ENCODE measurements at regions not wholly inside any gene's neighbourhood (a gene's known extent, or its start where the extent isn't known, plus 50 kb on each side); places are given as distances from the start of the nearest gene placed in this dataset.
A peak's percentile ranks its signal among the peaks of the same experiment; 100 is the strongest.

- Histone ChIP-seq H3K4me1 (no peaks in the 10 kb centered on the region), H3K27ac (replicated peaks in 1 of 4) (no peak overlapping the region), H3K27me3 (no peaks in the 10 kb centered on the region), H3K9me3 (peaks cover 0 to 13% (median 9%) of the 10 kb centered on the region in 4 donors), H3K4me3 (no peak overlapping the region), H3K36me3 (no peaks in the 10 kb centered on the region)
- TF ChIP-seq, protein P1, sequence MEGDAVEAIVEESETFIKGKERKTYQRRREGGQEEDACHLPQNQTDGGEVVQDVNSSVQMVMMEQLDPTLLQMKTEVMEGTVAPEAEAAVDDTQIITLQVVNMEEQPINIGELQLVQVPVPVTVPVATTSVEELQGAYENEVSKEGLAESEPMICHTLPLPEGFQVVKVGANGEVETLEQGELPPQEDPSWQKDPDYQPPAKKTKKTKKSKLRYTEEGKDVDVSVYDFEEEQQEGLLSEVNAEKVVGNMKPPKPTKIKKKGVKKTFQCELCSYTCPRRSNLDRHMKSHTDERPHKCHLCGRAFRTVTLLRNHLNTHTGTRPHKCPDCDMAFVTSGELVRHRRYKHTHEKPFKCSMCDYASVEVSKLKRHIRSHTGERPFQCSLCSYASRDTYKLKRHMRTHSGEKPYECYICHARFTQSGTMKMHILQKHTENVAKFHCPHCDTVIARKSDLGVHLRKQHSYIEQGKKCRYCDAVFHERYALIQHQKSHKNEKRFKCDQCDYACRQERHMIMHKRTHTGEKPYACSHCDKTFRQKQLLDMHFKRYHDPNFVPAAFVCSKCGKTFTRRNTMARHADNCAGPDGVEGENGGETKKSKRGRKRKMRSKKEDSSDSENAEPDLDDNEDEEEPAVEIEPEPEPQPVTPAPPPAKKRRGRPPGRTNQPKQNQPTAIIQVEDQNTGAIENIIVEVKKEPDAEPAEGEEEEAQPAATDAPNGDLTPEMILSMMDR (IDR thresholded peaks at IDR 0.05): no peak
- TF ChIP-seq POLR2AphosphoS5 (IDR thresholded peaks at IDR 0.05) (no peak), POLR2A (IDR thresholded peaks at IDR 0.05; ENCODE audit: low read depth) (no peak), EP300 (IDR thresholded peaks at IDR 0.05) (no peak)
- no peak for DNase-seq (ENCODE audit: extremely low spot score)
- intact Hi-C loops (cut with DNase I): no loop called here
- 45% methylated on average over 1 of the region's 1 CpG for WGBS
These were observed 176.4 kb upstream of the ERCC4 start for GRCh38 chr16:13743571-13743970.

GRCh38 chr16:13756411-13757140, 163.4 kb upstream of the ERCC4 start:
- Histone ChIP-seq H3K4me1 (no peaks in the 10 kb centered on the region), H3K4me3 (no peak overlapping the region), H3K36me3 (no peaks in the 10 kb centered on the region), H3K27me3 (no peaks in the 10 kb centered on the region), H3K9me3 (no peaks in the 10 kb centered on the region), H3K27ac (replicated peaks in 1 of 4) (no peak overlapping the region)
- WGBS: 76% methylated on average over 14 of the region's 14 CpGs
- DNase-seq (ENCODE audit: extremely low spot score): no peak
- intact Hi-C loops (cut with DNase I): no loop called here
- TF ChIP-seq POLR2AphosphoS5 (IDR thresholded peaks at IDR 0.05): no peak
- TF ChIP-seq, protein P1 (IDR thresholded peaks at IDR 0.05): no peak
- TF ChIP-seq EP300 (IDR thresholded peaks at IDR 0.05): no peak
- TF ChIP-seq POLR2A (IDR thresholded peaks at IDR 0.05; ENCODE audit: low read depth): no peak

- TF ChIP-seq POLR2AphosphoS5 (IDR thresholded peaks at IDR 0.05): no peak
- no peak for TF ChIP-seq EP300 (IDR thresholded peaks at IDR 0.05)
- TF ChIP-seq POLR2A (IDR thresholded peaks at IDR 0.05; ENCODE audit: low read depth): no peak
- TF ChIP-seq, protein P1 (IDR thresholded peaks at IDR 0.05): no peak
- DNase-seq (ENCODE audit: extremely low spot score): no peak
- Histone ChIP-seq H3K9me3 (no peaks in the 10 kb centered on the region), H3K27ac (replicated peaks in 1 of 4) (no peak overlapping the region), H3K4me3 (no peak overlapping the region), H3K4me1 (no peaks in the 10 kb centered on the region), H3K36me3 (no peaks in the 10 kb centered on the region), H3K27me3 (peaks cover 0 to 8% (median 0%) of the 10 kb centered on the region in 4 donors)
- intact Hi-C loops (cut with DNase I): loop anchor here (5.0 kb wide), 1 partner anchor 1674 kb away; no protein-coding TSS in a partner anchor
- WGBS: 100% methylated on average over 2 of the region's 2 CpGs
These were observed 153.6 kb upstream of the ERCC4 start for GRCh38 chr16:13766334-13766733.

DNA sequence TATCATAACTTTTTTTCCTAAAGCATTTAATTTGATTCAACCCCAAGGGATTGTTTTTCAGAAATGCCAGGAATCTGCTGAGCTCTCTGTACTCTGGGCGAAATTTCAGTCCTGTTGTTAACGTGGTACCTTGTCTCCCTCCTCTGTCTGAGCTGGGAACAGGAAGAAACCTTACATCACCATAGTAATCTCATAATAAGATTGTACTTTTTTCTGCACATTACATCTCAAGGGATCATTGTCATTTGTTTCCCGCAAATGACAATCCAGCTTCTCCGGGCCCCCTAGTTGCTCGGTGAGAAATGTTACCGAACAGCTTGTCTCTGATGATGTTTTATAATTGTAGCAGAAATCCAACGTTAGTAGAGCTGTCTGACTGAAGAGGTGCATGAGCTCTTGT, 152.7 kb upstream of the ERCC4 start:
- Histone ChIP-seq H3K27me3 (peaks cover 0 to 8% (median 0%) of the 10 kb centered on the region in 4 donors), H3K4me1 (no peaks in the 10 kb centered on the region), H3K4me3 (no peak overlapping the region), H3K9me3 (no peaks in the 10 kb centered on the region), H3K27ac (replicated peaks in 1 of 4) (no peak overlapping the region), H3K36me3 (no peaks in the 10 kb centered on the region)
- intact Hi-C loops (cut with DNase I): loop anchor here (5.0 kb wide), 1 partner anchor 1675 kb away; no protein-coding TSS in a partner anchor
- TF ChIP-seq EP300 (IDR thresholded peaks at IDR 0.05) (no peak), POLR2A (IDR thresholded peaks at IDR 0.05; ENCODE audit: low read depth) (no peak), POLR2AphosphoS5 (IDR thresholded peaks at IDR 0.05) (no peak)
- TF ChIP-seq, protein P1 (IDR thresholded peaks at IDR 0.05): peak; percentile 29 to 48 (median 41)
- DNase-seq (ENCODE audit: extremely low spot score): no peak
- 31% methylated on average over 7 of the region's 7 CpGs for WGBS
